ENCODE measurements at regions not wholly inside any gene's neighbourhood (a gene's known extent, or its start where the extent isn't known, plus 50 kb on each side); places are given as distances from the start of the nearest gene placed in this dataset.
"Not testable (repeated sequence)": the region's sequence is repeated elsewhere in the genome, so short reads cannot be mapped to it uniquely, and the experiment has no call there.

- no peaks in the 10 kb centered on the region for H3K4me1 ChIP-seq
- H3K4me3 ChIP-seq (ENCODE audit: low read depth, low read length): no peak overlapping the region
- no peak overlapping the region for H3K4me2 ChIP-seq (ENCODE audit: low read length)
- no peak overlapping the region for H3K27ac ChIP-seq
- H3K27me3 ChIP-seq (ENCODE audit: control insufficient read depth, insufficient read depth, low read length): no peaks in the 10 kb centered on the region
- no peaks in the 10 kb centered on the region for H3K9me3 ChIP-seq (ENCODE audit: control insufficient read depth, low read length)
- no peak overlapping the region for H2AFZ ChIP-seq
- no peaks in the 10 kb centered on the region for H3K36me3 ChIP-seq (ENCODE audit: control insufficient read depth, insufficient read depth, low read length)
- TF ChIP-seq CTCF (IDR thresholded peaks at IDR 0.05): no peak
- H3K79me2 ChIP-seq: no peaks in the 10 kb centered on the region
- no peak overlapping the region for H3K9ac ChIP-seq
These were observed 70.3 kb upstream of the PIP4K2A start for GRCh38 chr10:22784668-22785067.

DNA sequence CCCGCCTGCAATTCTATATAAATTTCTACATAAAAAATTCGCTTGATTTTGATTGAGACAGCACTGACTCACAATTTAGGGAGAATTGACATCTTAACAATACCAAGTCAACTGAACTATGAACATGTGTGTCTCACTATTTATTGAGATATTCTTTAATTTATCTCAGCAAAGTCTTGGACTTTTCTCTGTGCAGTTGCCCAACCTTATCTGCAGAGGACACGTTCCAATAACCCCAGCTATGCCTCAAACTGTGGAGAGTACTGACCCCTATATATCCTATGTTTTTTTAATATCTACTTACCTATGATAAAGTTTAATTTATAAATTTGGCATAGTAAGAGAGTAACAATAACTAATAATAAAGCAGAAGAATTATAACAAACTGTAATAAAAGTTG lies 69.4 kb upstream of the PIP4K2A start:
- Histone ChIP-seq H3K27ac (no peak overlapping the region), H3K27me3 (ENCODE audit: control insufficient read depth, insufficient read depth, low read length) (no peaks in the 10 kb centered on the region), H3K4me3 (ENCODE audit: low read depth, low read length) (no peak overlapping the region), H3K9ac (no peak overlapping the region), H3K79me2 (no peaks in the 10 kb centered on the region), H3K9me3 (ENCODE audit: control insufficient read depth, low read length) (no peaks in the 10 kb centered on the region), H2AFZ (no peak overlapping the region), H3K4me2 (ENCODE audit: low read length) (no peak overlapping the region), H3K36me3 (ENCODE audit: control insufficient read depth, insufficient read depth, low read length) (no peaks in the 10 kb centered on the region), H3K4me1 (no peaks in the 10 kb centered on the region)
- TF ChIP-seq CTCF (IDR thresholded peaks at IDR 0.05): no peak

DNA sequence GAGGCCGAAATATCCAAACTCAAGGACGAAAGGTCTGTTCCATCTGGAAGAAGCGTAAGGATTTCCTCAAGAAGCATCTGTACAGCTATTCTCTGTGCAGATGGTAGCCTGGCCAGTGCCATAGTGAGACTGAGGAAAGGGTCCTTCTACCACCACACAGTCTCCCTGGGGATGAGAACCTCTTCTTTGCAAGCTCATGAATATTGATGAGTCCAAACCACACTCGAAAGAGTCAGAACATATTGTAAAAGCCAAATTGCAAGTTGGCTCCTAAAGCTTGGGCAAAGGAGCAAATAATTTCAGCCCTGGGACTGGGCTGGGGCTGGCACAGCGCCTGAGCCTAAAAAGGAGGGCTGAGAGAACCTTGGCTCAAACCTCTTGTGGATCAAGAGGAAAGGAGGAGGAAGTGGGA lies 66.1 kb upstream of the PIP4K2A start:
- TF ChIP-seq CTCF (IDR thresholded peaks at IDR 0.05): no peak
- H3K9me3 ChIP-seq (ENCODE audit: control insufficient read depth, low read length): no peaks in the 10 kb centered on the region
- H3K79me2 ChIP-seq: no peaks in the 10 kb centered on the region
- no peaks in the 10 kb centered on the region for H3K27me3 ChIP-seq (ENCODE audit: control insufficient read depth, insufficient read depth, low read length)
- no peaks in the 10 kb centered on the region for H3K4me1 ChIP-seq
- no peak overlapping the region for H3K9ac ChIP-seq
- H2AFZ ChIP-seq: no peak overlapping the region
- H3K27ac ChIP-seq: no peak overlapping the region
- no peak overlapping the region for H3K4me3 ChIP-seq (ENCODE audit: low read depth, low read length)
- no peaks in the 10 kb centered on the region for H3K36me3 ChIP-seq (ENCODE audit: control insufficient read depth, insufficient read depth, low read length)
- H3K4me2 ChIP-seq (ENCODE audit: low read length): no peak overlapping the region

- TF ChIP-seq CTCF (IDR thresholded peaks at IDR 0.05): no peak
- H3K79me2 ChIP-seq: no peaks in the 10 kb centered on the region
- no peak overlapping the region for H3K4me3 ChIP-seq (ENCODE audit: low read depth, low read length)
- H3K9ac ChIP-seq: no peak overlapping the region
- H3K27ac ChIP-seq: no peak overlapping the region
- no peak overlapping the region for H3K4me2 ChIP-seq (ENCODE audit: low read length)
- no peaks in the 10 kb centered on the region for H3K4me1 ChIP-seq
- H3K36me3 ChIP-seq (ENCODE audit: control insufficient read depth, insufficient read depth, low read length): no peaks in the 10 kb centered on the region
- no peaks in the 10 kb centered on the region for H3K27me3 ChIP-seq (ENCODE audit: control insufficient read depth, insufficient read depth, low read length)
- no peaks in the 10 kb centered on the region for H3K9me3 ChIP-seq (ENCODE audit: control insufficient read depth, low read length)
- no peak overlapping the region for H2AFZ ChIP-seq
These were observed 65.1 kb upstream of the PIP4K2A start for GRCh38 chr10:22779331-22780019.

DNA sequence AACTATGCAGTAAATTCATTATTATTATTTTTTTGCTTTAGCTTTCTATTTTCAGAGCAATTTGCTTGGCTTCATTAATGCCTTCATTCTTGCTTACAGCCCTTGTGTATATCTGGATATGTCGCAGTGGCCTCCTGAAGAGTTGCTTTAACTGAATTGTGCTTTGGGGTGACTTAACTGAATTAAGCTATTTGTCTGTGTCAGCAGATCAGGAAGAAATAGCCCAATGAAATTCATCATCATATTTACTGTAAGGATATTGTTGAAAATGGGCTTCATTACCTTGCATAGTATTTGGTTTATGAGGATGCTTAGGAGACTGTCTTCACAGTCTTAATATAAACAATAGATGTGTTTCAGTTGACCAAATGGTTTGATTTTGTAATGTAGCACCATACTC lies 59.7 kb upstream of the PIP4K2A start:
- no peaks in the 10 kb centered on the region for H3K4me1 ChIP-seq
- no peaks in the 10 kb centered on the region for H3K27me3 ChIP-seq (ENCODE audit: control insufficient read depth, insufficient read depth, low read length)
- no peak overlapping the region for H3K4me3 ChIP-seq (ENCODE audit: low read depth, low read length)
- no peak overlapping the region for H3K4me2 ChIP-seq (ENCODE audit: low read length)
- TF ChIP-seq CTCF (IDR thresholded peaks at IDR 0.05): no peak
- H3K27ac ChIP-seq: no peak overlapping the region
- H3K36me3 ChIP-seq (ENCODE audit: control insufficient read depth, insufficient read depth, low read length): no peaks in the 10 kb centered on the region
- H3K79me2 ChIP-seq: no peaks in the 10 kb centered on the region
- H3K9ac ChIP-seq: no peak overlapping the region
- H3K9me3 ChIP-seq (ENCODE audit: control insufficient read depth, low read length): no peaks in the 10 kb centered on the region
- H2AFZ ChIP-seq: no peak overlapping the region

DNA sequence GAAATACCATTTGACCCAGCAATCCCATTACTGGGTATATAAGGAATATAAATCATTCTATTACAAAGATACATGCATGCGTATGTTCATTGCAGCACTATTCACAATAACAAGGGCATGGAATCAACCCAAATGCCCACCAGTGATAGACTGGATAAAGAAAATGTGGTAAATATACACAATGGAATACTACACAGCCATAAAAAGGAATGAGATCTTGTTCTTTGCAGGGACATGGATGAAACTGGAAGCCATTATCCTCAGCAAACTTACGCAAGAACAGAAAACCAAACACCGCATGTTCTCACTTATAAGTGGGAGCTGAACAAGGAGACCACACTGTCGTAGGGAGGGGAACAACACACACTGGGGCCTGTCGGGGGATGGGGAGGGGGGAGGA lies 57.3 kb upstream of the PIP4K2A start:
- H3K4me1 ChIP-seq; H3K36me3 ChIP-seq (ENCODE audit: control insufficient read depth, insufficient read depth, low read length); H3K9me3 ChIP-seq (ENCODE audit: control insufficient read depth, low read length); H2AFZ ChIP-seq; H3K79me2 ChIP-seq; H3K4me2 ChIP-seq (ENCODE audit: low read length); H3K27ac ChIP-seq; H3K4me3 ChIP-seq (ENCODE audit: low read depth, low read length); H3K27me3 ChIP-seq (ENCODE audit: control insufficient read depth, insufficient read depth, low read length); H3K9ac ChIP-seq: not testable (repeated sequence)

All from parathyroid adenoma (tissue), 2 donors.